ENCODE measurements at regions not wholly inside any gene's neighbourhood (a gene's known extent, or its start where the extent isn't known, plus 50 kb on each side); places are given as distances from the start of the nearest gene placed in this dataset.
"Not testable (repeated sequence)": the region's sequence is repeated elsewhere in the genome, so short reads cannot be mapped to it uniquely, and the experiment has no call there.

DNA sequence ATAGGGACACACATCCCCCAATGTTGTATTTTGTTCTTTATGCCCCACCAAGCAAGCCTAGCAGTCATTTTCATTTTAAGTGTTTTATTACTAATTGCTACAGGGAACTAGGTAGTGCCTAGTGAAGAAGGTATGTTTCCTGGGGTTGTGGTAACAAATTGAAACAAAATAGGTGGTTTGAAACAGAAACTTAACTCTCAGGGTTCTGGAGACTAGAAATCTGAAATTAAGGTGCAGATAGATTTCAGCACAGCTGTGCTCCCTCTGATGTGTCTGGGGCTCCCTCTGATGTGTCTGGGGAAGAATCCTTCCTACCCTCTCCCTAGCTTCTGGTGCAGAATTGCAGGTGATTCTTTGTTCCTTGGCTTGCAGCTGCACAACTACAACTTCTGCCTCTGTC, 390.1 kb downstream of the ZFHX3 start:
- no peak for DNase-seq (ENCODE audit: low read depth in 2 of 2)

DNA sequence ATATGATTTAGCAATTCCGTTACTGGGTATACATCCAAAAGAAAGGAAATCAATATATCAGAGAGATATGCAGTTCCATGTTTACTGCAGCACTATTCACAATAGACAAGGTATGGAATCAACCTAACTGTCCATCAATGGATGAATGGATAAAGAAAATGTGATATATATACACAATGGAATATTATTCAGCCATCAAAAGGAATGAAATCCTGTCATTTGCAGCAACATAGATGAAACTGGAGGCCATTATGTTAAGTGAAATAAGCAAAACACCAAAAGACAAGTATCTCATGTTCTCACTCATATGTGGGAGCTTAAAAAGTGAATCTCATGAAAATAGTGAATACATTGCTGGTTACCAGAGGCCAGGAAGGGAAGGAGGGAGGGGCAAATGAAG, 390.8 kb downstream of the ZFHX3 start:
- DNase-seq (ENCODE audit: low read depth in 2 of 2) = no peak

DNA sequence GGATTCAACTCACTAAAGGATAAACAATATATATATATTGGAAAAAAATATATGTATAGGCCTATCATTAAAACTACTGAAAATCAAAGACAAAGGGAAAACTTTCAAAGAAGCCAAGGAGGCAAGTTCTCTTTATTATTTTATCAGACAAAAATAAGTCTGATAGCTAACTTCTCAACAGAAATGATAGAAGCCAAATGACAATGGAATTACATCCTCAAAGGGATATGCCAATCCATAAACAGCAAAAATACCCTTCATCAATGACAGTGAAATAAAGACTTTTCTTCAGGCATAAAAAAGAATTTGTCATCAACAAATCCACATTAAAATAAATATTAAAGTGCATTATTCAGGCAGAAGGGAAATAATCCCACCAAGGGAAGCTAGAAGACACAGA, 393.4 kb downstream of the ZFHX3 start:
- no peak for DNase-seq (ENCODE audit: low read depth in 2 of 2)

DNA sequence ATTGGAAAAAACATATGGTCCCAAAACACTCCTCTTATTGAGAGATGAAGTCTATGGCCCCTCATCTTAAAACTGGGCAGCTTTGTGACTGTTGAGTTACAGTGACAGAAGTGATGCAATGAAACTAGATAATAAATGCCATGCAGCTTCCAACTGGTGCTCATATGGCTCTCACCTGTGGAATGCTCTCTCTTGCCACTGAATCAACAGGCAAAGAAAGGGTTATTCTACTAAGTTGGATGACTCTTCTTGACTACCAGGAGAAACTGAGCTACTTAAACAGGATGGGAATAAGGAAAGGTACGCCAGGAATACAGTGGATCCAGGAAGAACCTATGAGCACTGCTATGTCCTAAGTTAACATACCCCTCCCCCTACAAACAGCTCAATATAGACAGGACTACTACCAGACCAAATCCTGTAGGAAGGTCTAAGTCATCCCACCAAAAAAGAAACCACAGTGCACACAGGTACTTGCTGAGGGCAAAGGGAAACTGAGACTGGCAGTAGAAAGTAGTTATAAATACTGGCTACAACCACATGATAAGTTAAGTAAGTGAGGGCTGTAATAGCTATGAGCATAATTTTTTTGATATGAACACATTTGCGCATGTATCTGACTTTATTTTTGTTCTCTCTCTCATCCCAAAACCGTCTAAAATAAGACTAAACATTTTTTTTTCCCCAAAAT, 398.5 kb downstream of the ZFHX3 start:
- no peak for DNase-seq (ENCODE audit: low read depth in 2 of 2)

DNA sequence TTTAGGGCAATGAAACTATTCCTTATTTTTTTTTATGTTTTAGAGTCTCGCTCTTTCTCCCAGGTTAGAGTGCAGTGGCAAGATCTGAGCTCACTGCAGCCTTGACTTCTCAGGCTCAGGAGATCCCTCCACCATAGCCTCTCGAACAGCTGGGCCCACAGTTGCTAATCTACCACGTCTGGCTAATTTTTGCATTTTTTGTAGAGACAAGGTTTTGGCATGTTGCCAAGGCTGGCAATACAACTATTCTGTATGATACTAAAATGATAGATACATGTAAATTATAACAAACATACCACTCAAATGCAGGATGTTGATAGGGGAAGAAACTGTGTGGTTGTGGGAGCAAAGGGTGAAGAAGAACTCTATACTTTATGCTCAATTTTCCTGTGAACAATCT, 401.3 kb downstream of the ZFHX3 start:
- DNase-seq (ENCODE audit: low read depth in 2 of 2) = no peak

DNA sequence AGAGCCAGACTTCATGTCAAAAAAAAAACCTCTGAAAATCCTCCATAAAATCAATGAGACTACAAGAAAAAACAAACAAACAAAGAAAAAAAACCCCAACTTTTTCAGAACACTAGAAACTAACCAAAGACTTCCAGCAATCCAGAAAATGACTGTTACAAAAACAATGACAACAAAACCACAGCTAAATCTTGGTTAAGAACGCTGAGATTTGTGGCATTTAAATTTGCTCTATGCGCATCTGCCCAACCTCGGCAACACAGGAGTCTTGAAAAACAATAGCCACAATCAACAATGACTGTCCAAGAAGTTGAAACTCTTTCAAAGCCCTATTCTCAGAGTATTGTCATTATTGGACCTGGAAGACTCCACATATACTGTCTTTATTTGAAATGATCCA, 402.4 kb downstream of the ZFHX3 start:
- no peak for DNase-seq (ENCODE audit: low read depth in 2 of 2)

DNA sequence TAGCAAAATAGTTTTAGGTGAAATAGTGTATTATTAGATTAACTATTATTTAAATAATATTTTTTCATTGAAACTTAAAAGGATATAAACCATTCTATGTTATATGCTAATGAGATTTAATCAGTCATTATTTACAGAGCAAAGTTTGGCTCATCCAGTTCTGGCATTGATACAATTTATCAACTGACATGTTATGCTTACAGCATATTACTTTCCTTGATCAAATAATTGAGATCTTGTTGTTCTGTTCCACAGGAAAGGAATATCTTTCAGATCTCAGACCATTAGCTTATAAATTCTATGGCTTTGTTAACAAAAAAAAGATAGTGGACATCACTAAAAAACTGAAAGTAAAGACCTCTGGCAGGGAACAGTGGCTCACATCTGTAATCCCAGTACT, 403.0 kb downstream of the ZFHX3 start:
- DNase-seq (ENCODE audit: low read depth in 2 of 2) = no peak

DNA sequence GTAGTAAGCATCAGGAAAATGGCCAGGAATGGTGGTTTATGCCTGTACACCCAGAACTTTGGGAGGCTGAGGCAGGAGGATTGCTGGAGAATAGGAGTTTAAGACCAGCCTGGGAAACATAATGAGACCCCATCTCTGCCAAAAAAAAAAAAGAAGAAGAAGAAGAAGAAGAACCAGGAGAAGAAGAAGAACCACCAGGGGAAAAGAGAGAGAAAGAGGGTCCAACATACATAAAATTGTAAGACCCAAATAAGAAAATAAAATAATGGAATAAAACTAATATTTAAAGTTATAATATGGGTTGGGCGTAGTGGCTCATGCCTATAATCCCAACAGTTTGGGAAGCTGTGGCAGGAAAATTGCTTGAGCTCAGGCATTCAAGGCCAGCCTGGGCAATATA, 408.4 kb downstream of the ZFHX3 start:
- no peak for DNase-seq (ENCODE audit: low read depth in 2 of 2)

DNA sequence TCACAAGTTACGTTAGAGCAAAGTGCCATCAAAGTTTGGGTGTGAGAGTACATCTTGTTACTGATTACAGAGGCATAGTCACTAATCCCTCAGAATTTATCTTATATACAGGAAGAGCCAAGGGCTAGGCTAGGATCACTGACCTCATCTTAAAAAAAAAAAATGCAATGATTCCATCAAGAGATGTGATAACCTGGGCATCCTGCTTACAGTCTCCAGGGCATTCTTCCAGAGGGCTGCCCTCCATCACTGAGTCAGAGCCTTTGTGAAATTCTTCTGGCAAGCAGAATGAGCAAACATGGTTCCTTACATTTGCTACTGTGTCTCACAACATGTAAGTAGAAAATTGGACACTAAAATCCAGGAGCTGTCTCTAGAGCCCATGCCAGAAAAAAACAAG, 410.6 kb downstream of the ZFHX3 start:
- no peak for DNase-seq (ENCODE audit: low read depth in 2 of 2)

DNA sequence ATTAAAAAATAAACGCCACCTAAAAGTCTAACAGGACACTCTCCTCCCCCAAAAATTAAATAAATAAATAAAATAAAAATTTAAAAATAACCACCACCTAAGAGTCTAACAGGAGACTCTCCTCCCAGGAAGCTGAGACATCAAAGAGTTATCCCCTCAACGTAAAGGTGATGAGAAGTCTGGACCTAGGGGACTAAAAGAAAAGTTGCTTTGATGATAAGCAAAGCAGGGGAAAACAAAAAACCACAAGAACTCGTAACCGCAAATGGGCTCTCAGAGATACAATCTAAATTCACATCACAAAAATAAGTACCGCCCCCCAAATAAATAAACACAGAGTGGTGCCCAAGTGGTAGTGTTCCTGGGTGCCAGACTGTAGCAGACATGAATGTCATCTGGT, 412.2 kb downstream of the ZFHX3 start:
- no peak for DNase-seq (ENCODE audit: low read depth in 2 of 2)

DNA sequence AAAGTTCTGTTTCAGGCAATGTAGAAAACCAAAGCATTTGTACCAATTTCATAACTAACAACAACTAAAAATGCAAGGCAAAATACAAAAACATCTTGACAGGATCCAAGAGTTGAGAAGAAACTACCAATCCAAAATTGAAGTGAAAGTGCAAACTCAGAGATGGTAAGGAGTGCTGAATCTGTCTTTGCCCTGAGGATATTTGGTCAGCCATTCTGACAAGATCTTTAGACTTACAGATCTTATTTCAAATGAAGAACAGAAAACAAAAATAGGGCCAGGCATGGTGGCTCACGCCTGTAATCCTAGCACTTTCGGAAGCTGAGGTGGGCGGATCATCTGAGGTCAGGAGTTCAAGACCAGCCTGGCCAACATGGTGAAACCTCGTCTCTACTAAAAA, 412.8 kb downstream of the ZFHX3 start:
- DNase-seq (ENCODE audit: low read depth in 2 of 2) = no peak

DNA sequence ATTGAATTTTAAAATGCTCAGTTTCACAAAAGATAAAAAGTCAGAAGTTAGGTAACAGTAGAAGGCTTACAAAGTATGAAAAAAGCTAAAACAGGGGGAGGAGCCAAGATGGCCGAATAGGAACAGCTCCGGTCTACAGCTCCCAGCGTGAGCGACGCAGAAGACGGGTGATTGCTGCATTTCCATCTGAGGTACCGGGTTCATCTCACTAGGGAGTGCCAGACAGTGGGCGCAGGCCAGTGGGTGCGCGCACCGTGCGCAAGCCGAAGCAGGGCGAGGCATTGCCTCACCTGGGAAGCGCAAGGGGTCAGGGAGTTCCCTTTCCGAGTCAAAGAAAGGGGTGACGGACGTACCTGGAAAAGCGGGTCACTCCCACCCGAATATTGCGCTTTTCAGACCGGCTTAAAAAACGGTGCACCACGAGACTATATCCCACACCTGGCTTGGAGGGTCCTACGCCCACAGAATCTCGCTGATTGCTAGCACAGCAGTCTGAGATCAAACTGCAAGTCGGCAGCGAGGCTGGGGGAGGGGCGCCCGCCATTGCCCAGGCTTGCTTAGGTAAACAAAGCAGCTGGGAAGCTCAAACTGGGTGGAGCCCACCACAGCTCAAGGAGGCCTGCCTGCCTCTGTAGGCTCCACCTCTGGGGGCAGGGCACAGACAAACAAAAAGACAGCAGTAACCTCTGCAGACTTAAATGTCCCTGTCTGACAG, 420.6 kb downstream of the ZFHX3 start:
- not testable (repeated sequence) for DNase-seq (ENCODE audit: low read depth in 2 of 2)

DNA sequence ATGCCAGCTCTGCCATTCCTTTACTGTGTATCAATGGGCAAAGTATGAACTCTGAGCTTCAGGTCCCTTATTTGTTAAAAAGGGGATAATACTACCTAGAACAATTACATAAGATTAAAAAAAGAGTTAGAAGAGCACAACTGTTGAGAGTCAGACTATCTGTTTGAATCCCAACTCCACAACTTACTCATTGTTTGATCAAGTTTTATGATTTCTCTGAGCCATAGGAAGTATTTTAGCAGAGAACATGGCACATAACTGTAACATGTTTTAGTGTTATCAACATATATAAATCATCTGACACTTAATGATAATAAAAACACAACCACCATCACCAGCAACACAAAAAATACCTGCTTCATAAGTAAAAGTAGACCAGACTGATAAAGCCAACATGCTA, 421.3 kb downstream of the ZFHX3 start:
- DNase-seq (ENCODE audit: low read depth in 2 of 2) = no peak

DNA sequence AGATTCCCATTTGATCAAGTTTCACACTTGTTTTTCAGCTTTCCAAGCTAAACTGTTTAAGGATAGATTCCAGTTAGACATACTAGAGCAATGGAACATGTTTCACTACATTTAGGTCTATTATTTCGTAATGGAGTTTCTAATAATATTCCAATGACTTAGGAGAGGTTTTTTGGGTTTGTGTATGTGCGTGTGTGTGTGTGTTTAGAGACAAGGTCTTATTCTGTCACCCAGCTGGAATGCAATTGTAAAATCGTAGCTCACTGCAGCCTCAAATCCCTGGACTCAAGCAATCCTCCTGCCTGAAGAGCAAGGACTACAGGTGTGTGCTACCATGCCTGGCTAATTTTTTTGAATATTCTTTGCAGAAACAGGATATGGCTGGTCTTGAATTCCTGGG, 426.3 kb downstream of the ZFHX3 start:
- DNase-seq (ENCODE audit: low read depth in 2 of 2) = no peak

DNA sequence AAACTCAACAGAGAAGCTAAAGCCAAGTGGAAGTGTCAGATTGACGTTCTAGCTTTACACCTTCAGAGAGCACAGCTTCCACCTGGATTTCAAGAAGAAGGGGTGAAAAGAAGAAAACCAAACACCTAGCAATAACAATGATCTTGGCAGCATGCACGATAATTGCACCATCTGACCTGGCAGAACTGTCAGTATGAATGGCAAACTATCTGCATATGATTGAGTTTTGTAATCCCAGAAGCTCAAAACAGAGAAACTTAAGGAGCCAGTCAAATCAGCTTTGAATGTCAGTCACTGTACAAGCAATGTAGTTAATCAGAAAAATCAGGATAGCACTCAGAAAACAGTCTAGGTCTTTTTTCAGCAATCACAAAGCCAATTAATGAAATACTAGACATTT, 427.1 kb downstream of the ZFHX3 start:
- no peak for DNase-seq (ENCODE audit: low read depth in 2 of 2)

DNA sequence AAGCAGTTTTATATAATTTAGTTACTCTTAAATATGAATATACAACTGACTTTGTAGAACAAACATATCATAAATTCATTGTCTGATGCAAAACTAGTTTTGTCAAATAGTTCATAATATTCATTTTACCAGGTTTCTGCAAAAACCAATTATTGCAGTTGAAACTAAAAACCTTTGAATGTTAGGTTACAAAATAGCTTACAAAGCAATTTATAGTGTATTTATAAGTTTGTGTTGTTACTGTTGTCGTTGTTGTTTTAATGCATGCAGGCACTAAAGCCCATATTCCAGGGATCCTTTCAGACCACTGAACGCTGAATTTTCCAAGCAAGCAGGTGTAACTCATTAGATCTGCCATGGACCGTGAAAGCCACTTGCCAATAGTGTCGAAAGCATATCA, 427.6 kb downstream of the ZFHX3 start:
- DNase-seq (ENCODE audit: low read depth in 2 of 2) = no peak

DNA sequence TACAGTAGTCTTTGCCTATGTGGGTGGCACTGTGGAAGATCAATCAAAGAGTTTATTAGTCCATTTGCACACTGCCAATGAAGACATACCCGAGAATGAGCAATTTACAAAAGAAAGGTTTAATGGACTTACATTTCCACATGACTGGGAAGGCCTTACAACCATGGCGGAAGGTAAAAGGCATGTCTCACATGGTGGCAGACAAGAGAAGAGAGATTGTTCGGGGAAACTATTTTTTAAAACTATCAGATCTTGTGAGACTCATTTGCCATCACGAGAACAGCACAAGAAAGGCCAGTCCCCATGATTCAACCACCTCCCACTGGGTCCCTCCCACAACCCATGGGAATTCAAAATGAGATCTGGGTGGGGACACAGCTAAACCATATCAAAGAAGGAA, 432.1 kb downstream of the ZFHX3 start:
- DNase-seq (ENCODE audit: low read depth in 2 of 2) = no peak

DNA sequence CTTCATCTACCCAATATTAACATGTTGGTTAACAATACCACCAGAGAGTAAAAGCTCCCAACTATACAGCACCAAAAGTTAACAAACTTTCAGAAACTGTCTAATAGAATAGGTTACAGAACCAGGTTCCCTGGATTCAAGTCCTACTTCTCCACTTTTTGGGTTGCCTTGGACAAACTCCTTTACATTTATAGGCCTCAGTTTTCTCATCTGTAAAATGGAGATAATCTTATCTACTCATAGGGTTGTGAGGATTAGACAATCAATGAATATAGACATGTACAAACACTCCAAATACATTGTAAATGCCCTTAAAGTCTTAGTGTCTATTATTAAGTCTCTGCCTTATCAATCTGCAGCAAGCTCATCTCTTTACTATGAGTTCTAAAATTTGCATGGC, 435.2 kb downstream of the ZFHX3 start:
- no peak for DNase-seq (ENCODE audit: low read depth in 2 of 2)

DNA sequence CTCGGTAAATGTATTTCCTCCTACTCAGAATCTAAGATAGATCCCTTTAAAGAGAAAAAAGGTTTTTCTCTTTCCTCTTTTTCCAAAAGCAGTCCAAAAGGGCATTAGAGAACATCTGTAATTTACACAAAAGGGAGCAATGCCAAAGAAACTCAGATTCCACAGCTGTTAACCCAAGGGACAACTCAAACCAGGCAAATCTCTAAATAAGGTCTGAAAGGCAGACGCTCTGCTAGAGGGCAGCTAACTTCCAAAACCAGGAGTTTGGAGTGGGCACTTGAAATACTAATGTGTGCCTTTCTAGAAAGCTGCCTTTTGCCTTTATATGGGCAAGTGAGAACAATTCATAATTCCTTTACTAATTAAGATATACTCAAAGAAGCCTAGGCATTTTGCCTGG, 435.7 kb downstream of the ZFHX3 start:
- no peak for DNase-seq (ENCODE audit: low read depth in 2 of 2)

DNA sequence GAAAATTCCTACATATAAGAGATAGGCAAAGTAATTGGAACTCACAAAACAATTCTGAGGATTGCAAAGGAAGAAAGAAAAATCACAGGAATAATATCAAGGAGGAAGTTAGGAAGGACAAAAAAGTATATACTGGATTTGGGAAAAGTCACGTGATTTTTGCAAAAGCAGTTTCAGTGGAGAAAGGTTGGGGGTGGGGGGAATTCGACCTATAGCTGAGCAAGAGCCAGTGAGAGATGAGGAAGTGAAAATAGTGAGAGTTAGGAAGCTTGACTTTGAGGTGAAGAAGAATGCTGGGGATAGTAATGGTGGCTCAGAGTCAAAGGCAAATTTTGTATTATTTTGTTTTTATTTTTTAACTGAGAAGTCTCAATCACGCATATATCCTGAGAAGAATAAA, 438.0 kb upstream of the PMFBP1 start:
- no peak for DNase-seq (ENCODE audit: low read depth in 2 of 2)

DNA sequence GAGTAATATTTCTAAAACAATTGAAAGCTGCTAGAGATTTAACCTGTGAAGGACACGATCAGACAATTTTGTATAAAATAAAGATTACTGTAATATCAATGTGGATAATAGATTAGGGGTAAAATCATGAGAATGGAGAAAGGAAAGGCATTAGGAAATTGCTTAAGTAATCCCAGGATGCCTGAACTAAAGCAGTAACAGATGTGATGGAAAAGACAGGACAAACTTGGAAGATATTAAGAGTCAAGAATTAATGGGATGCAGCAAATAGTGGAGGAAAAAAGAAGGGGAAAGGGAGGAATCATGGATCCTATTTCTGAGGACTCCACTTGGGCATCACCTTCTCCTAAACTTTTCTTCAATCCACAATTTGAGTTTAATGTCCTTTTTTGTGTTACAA, 437.1 kb upstream of the PMFBP1 start:
- no peak for DNase-seq (ENCODE audit: low read depth in 2 of 2)

DNA sequence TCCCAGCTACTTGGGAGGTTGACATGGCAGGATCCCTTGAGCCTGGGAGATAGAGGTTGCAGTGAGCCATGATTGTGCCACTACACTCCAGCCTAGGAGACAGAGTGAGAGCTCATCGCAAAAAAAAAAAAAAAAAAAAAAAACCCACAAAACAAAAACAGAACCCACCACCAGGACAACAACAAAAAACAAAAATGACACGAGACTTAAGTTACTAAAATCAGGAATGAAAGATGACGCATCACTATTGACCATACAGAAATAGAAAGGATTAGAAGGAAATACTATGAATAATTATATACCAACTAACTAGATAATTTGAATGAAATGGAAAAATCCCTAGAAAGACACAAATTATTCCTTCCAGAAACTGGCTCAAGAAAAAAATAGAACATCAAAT, 432.4 kb upstream of the PMFBP1 start:
- DNase-seq (ENCODE audit: low read depth in 2 of 2) = no peak

DNA sequence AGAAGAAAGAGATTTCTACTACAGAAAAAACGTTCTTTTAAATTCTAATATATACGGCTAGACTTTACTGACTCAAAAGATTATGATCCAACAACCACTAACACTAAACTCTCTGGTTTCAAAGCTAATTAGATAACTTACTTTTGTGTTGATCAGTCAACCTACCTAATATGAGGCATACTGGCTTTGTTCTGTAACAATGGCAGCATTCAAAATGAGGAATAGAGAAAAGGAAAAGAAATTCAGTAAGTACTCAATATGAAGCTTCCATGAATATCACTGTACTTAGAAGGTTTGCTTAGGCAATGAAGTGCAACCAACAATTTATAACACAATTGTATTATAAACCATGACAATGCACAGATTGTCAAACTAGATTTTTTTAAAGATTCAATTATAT, 430.5 kb upstream of the PMFBP1 start:
- no peak for DNase-seq (ENCODE audit: low read depth in 2 of 2)

DNA sequence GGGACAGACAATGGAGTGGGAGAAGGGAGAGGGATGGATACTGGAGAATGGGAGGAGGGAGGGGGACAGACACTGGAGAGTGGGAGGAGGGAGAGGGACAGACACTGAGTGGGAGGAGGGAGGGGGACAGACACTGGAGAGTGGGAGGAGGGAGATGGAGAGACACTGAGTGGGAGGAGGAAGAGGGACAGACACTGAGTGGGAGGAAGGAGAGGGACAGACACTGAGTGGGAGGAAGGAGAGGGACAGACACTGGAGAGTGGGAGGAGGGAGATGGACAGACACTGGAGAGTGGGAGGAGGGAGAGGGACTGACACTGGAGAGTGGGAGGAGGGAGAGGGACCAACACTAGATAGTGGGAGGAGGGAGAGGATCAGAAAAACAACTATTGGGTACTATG, 426.7 kb upstream of the PMFBP1 start:
- no peak for DNase-seq (ENCODE audit: low read depth in 2 of 2)
